GM12873 (cell line): ENCODE measurements at regions not wholly inside any gene's neighbourhood (a gene's known extent, or its start where the extent isn't known, plus 50 kb on each side); places are given as distances from the start of the nearest gene placed in this dataset.

ENCODE experiments used
- TF ChIP-seq, protein P1 (sequence below): IDR thresholded peaks from 2 replicates; pipeline ENCODE4 v1.5.1; 2012; ENCODE audit warnings: low read depth, mild to moderate bottlenecking, moderate library complexity, low read length, control low read depth; ENCODE audit not compliant: insufficient read depth; ENCODE audit errors: missing control alignments

DNA sequence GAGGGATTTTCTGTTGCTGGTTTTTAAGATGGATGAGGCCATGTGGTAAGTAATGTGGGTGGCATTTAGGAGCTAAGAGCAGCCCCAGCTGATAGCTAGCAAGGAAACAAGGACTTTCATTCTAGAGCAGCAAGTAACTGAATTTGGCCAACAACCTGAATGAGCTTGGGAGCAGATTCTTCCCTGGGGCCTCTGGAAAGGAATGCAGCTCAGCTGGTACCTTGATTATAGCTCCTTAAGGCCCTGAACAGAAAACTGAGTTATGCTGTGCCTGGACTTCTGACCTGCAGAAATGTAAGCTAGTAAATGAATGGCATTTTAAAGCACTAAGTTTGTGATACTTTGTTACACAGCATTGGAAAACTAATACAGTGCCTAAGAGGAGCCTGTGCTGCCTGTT is 565.5 kb downstream of the PDCD6IP start:
- TF ChIP-seq, protein P1, sequence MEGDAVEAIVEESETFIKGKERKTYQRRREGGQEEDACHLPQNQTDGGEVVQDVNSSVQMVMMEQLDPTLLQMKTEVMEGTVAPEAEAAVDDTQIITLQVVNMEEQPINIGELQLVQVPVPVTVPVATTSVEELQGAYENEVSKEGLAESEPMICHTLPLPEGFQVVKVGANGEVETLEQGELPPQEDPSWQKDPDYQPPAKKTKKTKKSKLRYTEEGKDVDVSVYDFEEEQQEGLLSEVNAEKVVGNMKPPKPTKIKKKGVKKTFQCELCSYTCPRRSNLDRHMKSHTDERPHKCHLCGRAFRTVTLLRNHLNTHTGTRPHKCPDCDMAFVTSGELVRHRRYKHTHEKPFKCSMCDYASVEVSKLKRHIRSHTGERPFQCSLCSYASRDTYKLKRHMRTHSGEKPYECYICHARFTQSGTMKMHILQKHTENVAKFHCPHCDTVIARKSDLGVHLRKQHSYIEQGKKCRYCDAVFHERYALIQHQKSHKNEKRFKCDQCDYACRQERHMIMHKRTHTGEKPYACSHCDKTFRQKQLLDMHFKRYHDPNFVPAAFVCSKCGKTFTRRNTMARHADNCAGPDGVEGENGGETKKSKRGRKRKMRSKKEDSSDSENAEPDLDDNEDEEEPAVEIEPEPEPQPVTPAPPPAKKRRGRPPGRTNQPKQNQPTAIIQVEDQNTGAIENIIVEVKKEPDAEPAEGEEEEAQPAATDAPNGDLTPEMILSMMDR = no peak

DNA sequence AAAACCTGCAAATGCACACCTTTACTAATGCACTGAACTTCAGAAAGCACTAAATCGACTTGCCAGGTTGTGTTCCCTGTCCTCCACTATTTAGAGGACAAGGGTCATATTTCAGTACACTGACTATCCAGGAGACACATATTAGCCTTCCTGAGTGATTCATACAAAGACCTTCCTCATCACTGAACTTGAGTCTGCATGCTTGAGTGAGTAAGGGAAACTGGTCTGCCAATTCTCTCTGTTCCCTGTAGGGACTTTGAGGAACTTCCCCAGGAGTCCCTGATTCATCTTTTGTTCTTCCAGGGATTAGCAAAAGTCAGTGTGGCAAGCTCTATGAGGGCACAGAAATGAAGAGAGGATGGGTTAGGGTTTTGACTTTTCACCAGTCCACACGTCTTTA is 565.9 kb downstream of the PDCD6IP start:
- TF ChIP-seq, protein P1 = no peak

GRCh38 chr3:34365231-34365630 is 566.8 kb downstream of the PDCD6IP start:
- TF ChIP-seq, protein P1 = no peak

DNA sequence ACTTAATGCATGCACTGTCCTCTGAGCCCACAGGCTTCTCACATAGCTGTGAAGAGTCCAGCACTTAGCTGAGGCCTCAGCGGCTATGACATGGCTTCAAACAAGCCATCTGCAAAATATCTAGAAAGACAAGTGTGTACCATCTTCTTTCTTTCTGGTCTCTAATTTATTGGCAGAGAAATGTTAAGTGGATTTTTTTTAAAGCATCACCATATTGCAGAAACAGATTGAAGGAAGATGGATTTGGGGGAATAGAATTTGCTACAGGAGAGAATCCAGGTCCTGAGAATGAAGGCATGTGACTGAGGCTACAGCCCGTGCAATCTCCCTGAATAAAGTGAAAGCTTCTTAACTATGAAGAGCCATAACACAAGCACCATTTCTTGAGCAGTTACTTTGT is 567.3 kb downstream of the PDCD6IP start:
- TF ChIP-seq, protein P1 = no peak

DNA sequence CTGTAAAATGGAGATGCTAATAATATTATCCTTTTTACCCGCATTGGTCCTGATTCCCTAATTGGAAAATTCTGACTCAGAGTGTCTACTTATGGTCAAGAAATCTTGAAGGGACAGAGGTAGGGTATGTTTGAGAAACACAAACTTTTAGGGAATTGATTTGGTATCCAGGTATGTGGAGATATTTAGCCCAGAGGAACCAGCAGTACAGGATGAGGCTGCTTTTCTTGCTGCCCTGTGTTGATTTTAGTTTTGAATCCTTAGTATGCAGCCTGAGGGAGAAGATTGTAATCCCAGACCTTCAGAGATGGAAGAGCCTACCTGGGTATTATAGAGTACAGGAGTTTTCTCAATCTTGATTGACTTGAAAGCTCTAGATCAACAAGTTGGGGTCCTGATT is 569.1 kb downstream of the PDCD6IP start:
- TF ChIP-seq, protein P1 = no peak

DNA sequence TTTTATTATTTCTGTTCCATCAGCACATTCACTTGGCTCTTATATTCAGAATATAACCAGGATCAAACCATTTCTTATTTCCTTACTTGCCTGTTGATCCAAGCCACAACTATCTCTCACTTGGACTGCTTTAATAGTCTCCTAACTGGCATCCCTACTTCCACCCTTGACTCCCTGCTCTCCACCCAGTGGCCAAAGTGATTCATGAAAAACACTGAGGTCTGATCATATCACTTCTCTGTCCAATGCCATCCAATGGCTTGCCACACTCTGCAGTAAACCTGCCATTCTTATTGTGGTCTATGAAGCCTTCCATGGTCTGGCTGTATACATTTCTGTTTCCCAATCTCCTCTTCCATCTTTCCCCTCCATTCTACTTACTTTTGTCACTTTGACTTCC is 576.1 kb downstream of the PDCD6IP start:
- TF ChIP-seq, protein P1 = no peak

- TF ChIP-seq, protein P1 = no peak
Observed at GRCh38 chr3:34376691-34377090, 578.3 kb downstream of the PDCD6IP start.

DNA sequence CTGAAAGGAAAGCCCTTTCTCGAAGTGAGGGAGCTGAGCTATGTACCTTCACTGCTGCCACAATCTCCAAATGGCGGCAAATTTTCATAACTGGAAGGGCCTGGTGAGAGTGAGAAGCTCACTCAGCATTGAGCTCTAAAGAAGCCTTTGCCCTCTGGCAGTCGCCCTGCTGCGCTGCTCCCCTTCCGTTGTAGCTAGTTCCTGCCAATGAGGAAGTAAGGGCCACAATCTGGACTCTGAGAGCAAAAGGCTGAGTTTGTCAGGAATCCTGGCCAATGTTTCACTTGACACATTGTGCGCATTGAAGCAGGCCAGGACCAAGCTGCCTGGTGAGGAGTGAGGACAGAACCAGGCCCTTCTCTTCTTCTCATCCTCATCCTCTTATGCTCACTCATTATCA is 579.5 kb downstream of the PDCD6IP start:
- TF ChIP-seq, protein P1 = no peak
